Daoy (cell line): ENCODE measurements at regions not wholly inside any gene's neighbourhood (a gene's known extent, or its start where the extent isn't known, plus 50 kb on each side); places are given as distances from the start of the nearest gene placed in this dataset.

Experiments
- DNase-seq: peaks from one replicate; pipeline ENCODE4 v3.0.0-alpha.2; 2015; ENCODE audit warnings: low read depth

- DNase-seq, result no peak
These were observed 545.5 kb upstream of the DAB2 start for GRCh38 chr5:39970117-39970798.

GRCh38 chr5:39968381-39968780, 543.6 kb upstream of the DAB2 start:
- DNase-seq, result no peak

GRCh38 chr5:39955156-39955555, 530.4 kb upstream of the DAB2 start:
- no peak for DNase-seq

GRCh38 chr5:39951070-39951469, 526.3 kb upstream of the DAB2 start:
- no peak for DNase-seq

- DNase-seq, result peak; percentile 61
These were observed 524.2 kb upstream of the DAB2 start for GRCh38 chr5:39948867-39949468.

GRCh38 chr5:39948341-39948740, 523.6 kb upstream of the DAB2 start:
- no peak for DNase-seq

GRCh38 chr5:39947657-39948056, 522.9 kb upstream of the DAB2 start:
- peak; percentile 5 for DNase-seq

- DNase-seq, result no peak
These were observed 521.7 kb upstream of the DAB2 start for GRCh38 chr5:39946356-39947045.

- no peak for DNase-seq
These were observed 521.1 kb upstream of the DAB2 start for GRCh38 chr5:39945870-39946269.

- no peak for DNase-seq
These were observed 519.0 kb upstream of the DAB2 start for GRCh38 chr5:39943811-39944210.

- DNase-seq, result no peak
These were observed 517.8 kb upstream of the DAB2 start for GRCh38 chr5:39942606-39943005.

GRCh38 chr5:39941416-39941815, 516.6 kb upstream of the DAB2 start:
- DNase-seq, result no peak

GRCh38 chr5:39934830-39935229, 510.1 kb upstream of the DAB2 start:
- no peak for DNase-seq

- no peak for DNase-seq
These were observed 508.3 kb upstream of the DAB2 start for GRCh38 chr5:39933061-39933460.

- DNase-seq, result no peak
These were observed 503.9 kb upstream of the DAB2 start for GRCh38 chr5:39928709-39929108.

GRCh38 chr5:39919876-39920275, 495.1 kb upstream of the DAB2 start:
- no peak for DNase-seq

GRCh38 chr5:39912906-39913305, 488.1 kb upstream of the DAB2 start:
- DNase-seq, result no peak

- peak; percentile 49 for DNase-seq
These were observed 482.6 kb upstream of the DAB2 start for GRCh38 chr5:39907267-39907951.

GRCh38 chr5:39906146-39906545, 481.4 kb upstream of the DAB2 start:
- DNase-seq, result no peak

GRCh38 chr5:39905356-39905755, 480.6 kb upstream of the DAB2 start:
- DNase-seq, result no peak

- no peak for DNase-seq
These were observed 477.8 kb upstream of the DAB2 start for GRCh38 chr5:39902626-39903025.

GRCh38 chr5:39898731-39899130, 474.0 kb upstream of the DAB2 start:
- no peak for DNase-seq

- DNase-seq, result no peak
These were observed 471.9 kb upstream of the DAB2 start for GRCh38 chr5:39896706-39897105.
